ENCODE measurements at regions not wholly inside any gene's neighbourhood (a gene's known extent, or its start where the extent isn't known, plus 50 kb on each side); places are given as distances from the start of the nearest gene placed in this dataset.

DNA sequence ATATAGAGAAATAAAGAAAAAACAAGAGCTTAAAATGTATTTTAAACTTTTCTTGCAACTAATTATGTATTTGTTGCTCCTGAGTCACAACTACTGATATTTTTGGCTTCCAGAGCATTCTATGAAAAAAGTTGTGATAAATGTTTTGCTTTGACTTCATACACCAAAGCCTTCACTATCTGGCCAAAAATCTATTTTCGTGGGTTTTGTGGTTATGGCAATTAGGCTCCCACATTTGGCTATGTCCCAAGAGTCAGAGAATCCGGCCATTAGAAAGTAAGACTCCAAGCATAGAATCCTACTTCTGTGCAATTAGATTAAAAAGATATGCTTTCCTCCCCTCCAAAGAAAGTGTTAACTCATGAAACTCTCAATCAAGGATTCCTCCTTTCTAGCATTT lies 1456.1 kb upstream of the ACVR2A start:
- TF ChIP-seq CTCF (IDR thresholded peaks at IDR 0.05) (no peak), POLR2A (IDR thresholded peaks at IDR 0.05) (no peak)

All from sigmoid colon (tissue), 3 donors.